GM23338 (cell line): ENCODE measurements at regions not wholly inside any gene's neighbourhood (a gene's known extent, or its start where the extent isn't known, plus 50 kb on each side); places are given as distances from the start of the nearest gene placed in this dataset.

Experiments used
- ATAC-seq: fragments of 200-7000 bp; cut with Tn5 transposase; 3 replicates; pipeline ENCODE4 v1.9.1; 2020
- DNase-seq: peaks from one replicate; pipeline ENCODE4 v3.0.0-alpha.2; 2015; ENCODE audit warnings: low spot score
- H2AFZ ChIP-seq: fragments of 200-600 bp; sonication (generic); 2 replicates; pipeline ENCODE4 v1.8.0; 2016; ENCODE audit warnings: antibody characterized with exemption, mild to moderate bottlenecking, moderate library complexity
- H3F3A ChIP-seq: fragments of 200-600 bp; sonication (generic); replicated peaks from 2 replicates; pipeline ENCODE4 v1.8.0; 2017; ENCODE audit warnings: antibody characterized with exemption, mixed run types, low read depth
- H3K27ac ChIP-seq: fragments of 200-600 bp; sonication (generic); 2 replicates; pipeline ENCODE4 v1.6.1; 2016; ENCODE audit warnings: low read depth
- H3K27me3 ChIP-seq: fragments of 200-600 bp; sonication (generic); 2 replicates; pipeline ENCODE4 v1.8.0; 2016; ENCODE audit warnings: mild to moderate bottlenecking, mixed run types, moderate library complexity; ENCODE audit not compliant: insufficient read depth
- H3K36me3 ChIP-seq: fragments of 200-600 bp; sonication (generic); 2 replicates; pipeline ENCODE4 v1.8.0; 2016; ENCODE audit warnings: mild to moderate bottlenecking; ENCODE audit not compliant: insufficient read depth
- H3K4me1 ChIP-seq: fragments of 200-600 bp; sonication (generic); 2 replicates; pipeline ENCODE4 v1.8.0; 2016; ENCODE audit warnings: mild to moderate bottlenecking, moderate library complexity; ENCODE audit not compliant: insufficient read depth
- H3K4me2 ChIP-seq: fragments of 200-600 bp; sonication (generic); 2 replicates; pipeline ENCODE4 v1.7.1; 2017; ENCODE audit warnings: mixed run types
- H3K4me3 ChIP-seq: fragments of 200-600 bp; sonication (generic); 2 replicates; pipeline ENCODE4 v1.6.1; 2016; ENCODE audit warnings: mixed run types
- H3K79me2 ChIP-seq: fragments of 200-600 bp; sonication (generic); replicated peaks from 2 replicates; pipeline ENCODE4 v1.8.0; 2017; ENCODE audit warnings: mild to moderate bottlenecking; ENCODE audit not compliant: insufficient read depth
- H3K9me2 ChIP-seq: fragments of 200-600 bp; sonication (generic); 2 replicates; pipeline ENCODE4 v1.8.0; 2017; ENCODE audit not compliant: insufficient read depth
- H4K20me1 ChIP-seq: fragments of 200-600 bp; sonication (generic); replicated peaks from 2 replicates; pipeline ENCODE4 v1.8.0; 2017; ENCODE audit warnings: mild to moderate bottlenecking; ENCODE audit not compliant: insufficient read depth
- H3K27ac Mint-ChIP-seq: 2 replicates; pipeline ENCODE4 v1.8.0; 2020; ENCODE audit warnings: inconsistent platforms, mild to moderate bottlenecking, moderate library complexity, mixed read lengths
- H3K27me3 Mint-ChIP-seq: 3 replicates; pipeline ENCODE4 v1.8.0; 2022; ENCODE audit warnings: low read depth, mild to moderate bottlenecking, moderate library complexity, mixed read lengths, inconsistent platforms; ENCODE audit not compliant: insufficient read depth, poor library complexity
- H3K36me3 Mint-ChIP-seq: 3 replicates; pipeline ENCODE4 v1.8.0; 2021; ENCODE audit warnings: low read depth, mild to moderate bottlenecking, inconsistent platforms, moderate library complexity, mixed read lengths
- H3K4me1 Mint-ChIP-seq: 3 replicates; pipeline ENCODE4 v1.8.0; 2020; ENCODE audit warnings: mild to moderate bottlenecking, inconsistent platforms, mixed read lengths
- H3K4me3 Mint-ChIP-seq: 3 replicates; pipeline ENCODE4 v1.8.0; 2021; ENCODE audit warnings: moderate library complexity, mild to moderate bottlenecking, inconsistent platforms, mixed read lengths
- H3K9me3 Mint-ChIP-seq: 3 replicates; pipeline ENCODE4 v1.8.0; 2020; ENCODE audit warnings: moderate library complexity, mild to moderate bottlenecking, inconsistent platforms, mixed read lengths
- CTCF ChIP-seq, 2 experiments: fragments of 200-600 bp in 1 of 2; sonication (generic) in 1 of 2; conservative IDR thresholded peaks; 2 replicates each; pipeline versions ENCODE4 v1.5.1 to v1.6.1; 2016 to 2017; ENCODE audit warnings: antibody characterized with exemption in 2 of 2, low read depth in 2 of 2, mild to moderate bottlenecking in 2 of 2, moderate library complexity in 1 of 2
- ETS1 ChIP-seq: IDR thresholded peaks from 2 replicates; pipeline ENCODE4 v1.6.1; 2016; ENCODE audit warnings: antibody characterized with exemption
- EZH2phosphoT487 ChIP-seq: fragments of 200-600 bp; sonication (generic); IDR thresholded peaks from one replicate; pipeline ENCODE4 v1.8.1; 2018; ENCODE audit warnings: antibody characterized with exemption; ENCODE audit not compliant: unreplicated experiment
- POLR2AphosphoS5 ChIP-seq: IDR thresholded peaks from 2 replicates; pipeline ENCODE4 v1.6.1; 2016; ENCODE audit warnings: antibody characterized with exemption, low read depth
- ZNF114 ChIP-seq: fragments of 250-450 bp; sonication (Bioruptor Pico); IDR thresholded peaks from 2 replicates; pipeline ENCODE4 v1.5.0; 2020; ENCODE audit warnings: mild to moderate bottlenecking, moderate library complexity
- ZNF331 ChIP-seq: fragments of 250-450 bp; sonication (Bioruptor Pico); IDR thresholded peaks from 2 replicates; pipeline ENCODE4 v1.5.0; 2020; ENCODE audit warnings: low read depth, mild to moderate bottlenecking, moderate library complexity

- Histone ChIP-seq H3K79me2 (no peaks in the 10 kb centered on the region), H3K9me2 (no peaks in the 10 kb centered on the region), H3K4me2 (no peak overlapping the region), H3K4me1 (no peaks in the 10 kb centered on the region), H3K27ac (no peak overlapping the region), H3F3A (no peaks in the 10 kb centered on the region), H3K4me3 (no peak overlapping the region), H3K27me3 (no peaks in the 10 kb centered on the region), H2AFZ (no peak overlapping the region), H4K20me1 (no peaks in the 10 kb centered on the region), H3K36me3 (no peaks in the 10 kb centered on the region)
- H3K36me3 Mint-ChIP-seq, result 0 out of 3 replicates have a peak, but pooled peaks cover 3% of the 10 kb centered on the region
- peaks cover 3% of the 10 kb centered on the region; the same call in 2 of the 3 replicates for H3K9me3 Mint-ChIP-seq
- H3K27ac Mint-ChIP-seq, result no peak overlapping the region
- H3K4me3 Mint-ChIP-seq, result no peak overlapping the region
- ATAC-seq, result no peak
- TF ChIP-seq EZH2phosphoT487 (no peak), ZNF331 (CRISPR knock-in tag) (no peak), ETS1 (no peak), CTCF (conservative IDR thresholded peaks at IDR 0.05; ENCODE audit: low read depth in 2 of 2) (no peak), ZNF114 (CRISPR knock-in tag) (no peak), POLR2AphosphoS5 (no peak)
- no peak for DNase-seq
- H3K4me1 Mint-ChIP-seq, result no peaks in the 10 kb centered on the region
- no peaks in the 10 kb centered on the region for H3K27me3 Mint-ChIP-seq
Observed at GRCh38 chrX:152024710-152025109, 50.2 kb upstream of the GABRE start.
